Lower leg skin (tissue), 3 donors: ENCODE measurements at regions not wholly inside any gene's neighbourhood (a gene's known extent, or its start where the extent isn't known, plus 50 kb on each side); places are given as distances from the start of the nearest gene placed in this dataset.

Experiments
- CTCF ChIP-seq, 3 donors: fragments of 450-650 bp; IDR thresholded peaks; one replicate each; pipeline ENCODE4 v1.5.1; 2016; ENCODE audit warnings: antibody characterized with exemption in 3 of 3, mild to moderate bottlenecking in 3 of 3, moderate library complexity in 2 of 3
- POLR2A ChIP-seq, 2 donors: fragments of 450-650 bp; IDR thresholded peaks; one replicate each; pipeline ENCODE4 v1.6.1; 2016 to 2017; ENCODE audit warnings: antibody characterized with exemption in 2 of 2, mild to moderate bottlenecking in 1 of 2, moderate library complexity in 1 of 2

DNA sequence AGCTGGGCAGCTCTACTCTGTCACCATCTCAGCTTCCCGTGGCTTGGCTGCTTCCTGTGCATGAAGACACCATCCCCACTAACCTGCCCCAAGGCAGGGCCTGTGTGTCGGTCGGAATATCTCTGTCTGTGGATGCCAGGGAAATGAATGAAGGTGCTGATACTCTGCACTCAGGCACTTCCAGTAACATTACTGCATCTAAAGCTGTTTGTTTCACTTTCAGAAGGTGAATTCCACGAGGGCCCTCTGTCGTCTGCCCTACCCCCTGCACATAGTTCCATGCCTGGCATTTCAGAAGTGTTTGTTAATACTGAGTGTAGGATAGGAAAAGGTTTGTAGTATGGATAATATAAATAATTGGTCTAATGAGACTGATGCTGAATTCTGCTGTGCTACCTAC, 114.7 kb upstream of the GMDS start:
- TF ChIP-seq CTCF (IDR thresholded peaks at IDR 0.05): no peak
- TF ChIP-seq POLR2A (IDR thresholded peaks at IDR 0.05): no peak
